GM04503 (cell line): ENCODE measurements at regions not wholly inside any gene's neighbourhood (a gene's known extent, or its start where the extent isn't known, plus 50 kb on each side); places are given as distances from the start of the nearest gene placed in this dataset.
"Not testable (repeated sequence)": the region's sequence is repeated elsewhere in the genome, so short reads cannot be mapped to it uniquely, and the experiment has no call there.

Experiments used
- DNase-seq: peaks from one replicate; pipeline ENCODE4 v3.0.0-alpha.2; 2012; ENCODE audit warnings: low read depth

DNA sequence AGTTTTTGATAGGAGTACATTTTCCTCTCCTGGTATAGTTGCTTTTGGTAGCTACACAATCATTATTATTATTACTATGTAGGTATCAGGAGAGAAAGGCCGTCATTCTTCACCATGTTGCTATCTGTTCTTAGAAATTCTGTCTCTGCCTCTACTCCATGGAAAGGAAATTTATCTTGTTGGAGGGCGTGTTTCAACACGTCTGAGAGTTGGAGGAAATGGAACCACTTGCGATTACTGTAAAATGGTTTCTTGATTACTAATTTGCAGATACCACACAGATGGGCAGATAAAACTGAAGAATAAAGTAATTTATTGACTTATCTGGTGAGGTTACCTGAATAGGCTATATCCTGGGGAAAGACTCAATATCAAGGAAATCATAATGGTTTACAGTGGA lies 488.4 kb downstream of the NR2F2 start:
- no peak for DNase-seq

DNA sequence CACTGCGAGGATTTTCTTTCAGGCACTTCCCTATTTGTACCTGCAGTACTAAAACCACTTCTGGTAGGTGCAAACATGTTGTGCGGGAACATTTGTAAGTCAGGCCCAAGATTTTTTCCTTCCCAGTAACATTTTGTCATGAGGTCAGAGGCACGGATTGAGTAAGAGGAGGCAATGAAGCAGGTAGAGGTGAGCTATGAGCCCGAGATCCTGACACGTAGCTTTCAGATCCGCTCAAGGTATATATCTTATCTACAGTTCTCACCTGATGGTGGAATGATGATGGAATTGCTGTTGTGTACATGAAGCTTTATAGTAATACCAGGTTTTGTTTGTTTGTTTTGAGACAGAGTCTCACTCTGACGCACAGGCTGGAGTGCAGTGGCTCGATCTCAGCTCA lies 497.5 kb downstream of the NR2F2 start:
- no peak for DNase-seq

DNA sequence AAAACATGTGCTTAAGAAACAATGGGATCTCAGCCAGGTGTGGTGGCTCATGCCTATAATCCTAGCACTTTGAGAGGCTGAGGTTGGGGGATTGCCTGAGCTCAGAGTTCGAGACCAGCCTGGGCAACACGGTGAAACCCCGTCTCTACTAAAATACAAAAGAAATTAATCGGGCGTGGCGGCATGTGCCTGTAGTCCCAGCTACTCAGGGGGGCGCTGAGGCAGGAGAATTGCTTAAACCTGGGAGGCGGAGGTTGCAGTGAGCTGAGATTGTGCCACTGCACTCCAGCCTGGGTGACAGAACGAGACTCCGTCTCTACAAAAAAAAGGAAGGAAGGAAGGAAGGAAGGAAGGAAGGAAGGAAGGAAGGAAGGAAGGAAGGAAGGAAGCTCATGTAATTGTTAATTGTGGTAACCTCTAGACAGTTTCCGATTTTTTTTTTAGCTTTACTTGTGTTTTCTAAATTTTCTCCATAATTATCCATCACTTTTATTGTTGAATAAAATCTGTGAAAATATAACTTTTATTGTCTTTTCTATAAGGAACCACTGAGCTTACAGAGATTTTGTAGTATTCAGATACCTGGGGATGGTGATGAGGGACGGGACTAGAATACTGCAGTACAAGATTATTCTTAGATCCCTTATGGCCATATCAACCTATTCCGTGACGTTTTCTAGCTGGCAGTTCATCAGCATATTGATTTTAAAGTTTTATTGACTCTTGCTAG lies 506.9 kb downstream of the NR2F2 start:
- DNase-seq = no peak

DNA sequence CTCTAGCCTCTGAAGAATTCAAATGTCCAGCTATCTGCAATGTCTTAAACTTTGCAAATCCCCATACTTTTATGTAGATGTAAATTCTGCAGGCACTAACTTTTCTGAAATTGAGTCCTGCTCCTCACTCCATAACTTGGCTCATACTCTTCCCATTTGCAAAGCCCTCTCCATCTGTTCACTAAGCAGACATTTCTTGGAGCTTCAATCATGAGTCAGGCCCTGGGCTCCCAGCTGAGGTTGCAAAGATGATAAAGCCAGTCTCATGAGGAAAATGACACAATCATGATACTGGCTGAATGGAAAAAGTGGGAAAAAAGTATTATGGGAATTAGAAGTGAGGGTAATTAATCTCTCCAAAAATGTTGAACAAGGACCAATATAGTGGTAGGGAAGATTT lies 507.6 kb downstream of the NR2F2 start:
- no peak for DNase-seq

DNA sequence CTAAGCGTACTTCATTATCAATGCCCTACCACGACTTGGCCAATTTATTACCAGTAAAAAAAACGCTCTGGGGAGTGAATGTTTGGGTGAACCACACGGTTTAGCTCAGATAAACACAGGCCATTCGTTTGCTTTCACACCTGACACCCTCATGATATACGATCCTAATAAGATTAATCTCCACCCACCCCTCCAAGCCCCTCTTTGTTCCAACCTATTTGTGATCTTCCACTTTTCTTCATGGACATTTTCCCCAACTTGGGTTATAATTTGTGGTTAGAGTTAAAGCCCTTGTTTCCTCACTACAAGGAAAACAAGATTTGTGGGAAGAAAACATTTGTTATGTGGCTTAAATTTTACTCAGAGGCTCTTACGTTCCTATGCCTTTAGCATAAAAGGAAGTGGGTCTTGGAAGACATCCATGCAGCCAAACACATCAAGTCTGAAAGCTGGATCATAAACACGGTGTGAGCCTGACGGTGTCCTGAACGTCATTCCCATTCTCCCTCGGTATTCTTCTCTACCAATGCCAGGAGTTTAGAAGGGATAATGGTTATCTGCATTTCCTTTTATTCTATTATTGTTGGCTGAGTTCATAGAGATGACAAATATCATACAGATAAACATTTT lies 518.9 kb downstream of the NR2F2 start:
- no peak for DNase-seq

DNA sequence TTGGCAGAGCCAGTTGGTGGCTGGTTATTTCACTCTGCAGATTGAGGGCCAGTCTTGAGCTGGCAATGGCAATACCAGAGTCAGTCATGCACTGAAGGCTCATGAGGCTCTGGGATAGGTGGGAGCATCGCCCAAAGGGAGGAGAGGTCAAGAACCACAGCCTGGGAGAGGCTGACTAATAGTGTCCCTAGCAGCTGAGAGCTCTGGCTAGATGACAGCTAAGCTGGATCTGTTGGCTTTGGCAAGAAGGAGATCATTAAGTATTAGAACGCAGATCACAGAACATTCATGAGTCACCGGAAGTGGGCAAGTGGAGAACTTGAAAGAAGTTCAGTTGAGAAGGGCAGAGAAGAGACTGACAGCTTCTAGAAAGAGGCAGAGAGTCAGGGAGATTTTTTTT lies 521.1 kb downstream of the NR2F2 start:
- DNase-seq = no peak

DNA sequence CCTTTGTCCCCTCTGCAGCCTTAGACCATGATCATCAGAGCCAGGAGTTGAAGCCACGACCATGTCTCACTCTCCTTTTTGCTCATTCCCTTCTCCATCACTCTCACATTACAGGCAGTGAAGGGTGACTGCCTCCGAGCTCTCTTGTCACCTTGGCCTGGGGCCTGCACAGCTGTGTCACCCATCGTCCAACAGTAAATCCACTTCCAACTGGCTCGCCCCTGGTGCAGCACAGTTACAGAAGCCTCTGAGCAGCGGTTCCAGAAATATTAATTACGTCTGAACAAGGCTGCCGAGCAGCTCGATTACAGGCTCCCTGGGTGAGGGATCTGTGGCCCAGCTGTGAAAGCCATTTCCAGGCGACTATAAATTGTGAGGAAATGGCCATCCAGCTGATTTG lies 528.2 kb downstream of the NR2F2 start:
- no peak for DNase-seq

DNA sequence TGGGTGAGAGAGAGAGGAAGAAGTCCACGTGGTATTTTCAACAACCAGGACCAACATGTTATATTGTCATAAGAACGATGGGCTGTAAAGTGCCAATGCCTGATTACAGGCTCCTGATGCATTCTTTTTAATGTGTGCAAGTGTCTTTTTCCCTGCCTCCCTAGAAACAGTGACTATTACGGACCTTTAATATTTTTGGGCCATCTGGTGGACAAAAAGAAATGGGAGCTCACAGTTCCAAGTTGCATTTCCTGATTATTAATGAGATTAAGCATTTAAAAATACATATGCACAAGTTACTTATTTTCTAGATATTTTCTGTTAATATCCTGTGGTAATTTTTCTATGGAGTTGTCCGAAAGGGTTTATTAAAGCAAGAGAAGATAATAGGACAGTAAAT lies 530.2 kb downstream of the NR2F2 start:
- DNase-seq = no peak

DNA sequence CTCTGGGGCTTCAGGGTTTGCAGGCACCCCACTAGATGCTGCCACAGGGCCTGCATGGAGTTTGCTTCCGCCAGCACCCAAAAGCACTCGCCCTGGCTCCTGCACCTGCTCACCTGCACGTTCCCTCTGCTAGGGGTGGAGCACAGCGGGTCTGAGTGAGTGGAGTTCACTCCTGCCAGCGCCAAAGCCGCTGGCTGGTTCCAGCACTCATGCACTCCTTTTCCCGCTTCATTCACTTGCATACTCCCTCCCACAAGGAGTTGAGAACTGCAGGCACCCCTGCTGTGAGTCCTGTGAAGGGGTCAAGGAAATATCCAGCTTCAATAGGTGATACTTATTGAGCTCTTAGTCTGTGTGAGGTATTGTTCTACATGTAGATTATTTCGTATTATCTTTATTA lies 537.5 kb downstream of the NR2F2 start:
- DNase-seq = no peak

DNA sequence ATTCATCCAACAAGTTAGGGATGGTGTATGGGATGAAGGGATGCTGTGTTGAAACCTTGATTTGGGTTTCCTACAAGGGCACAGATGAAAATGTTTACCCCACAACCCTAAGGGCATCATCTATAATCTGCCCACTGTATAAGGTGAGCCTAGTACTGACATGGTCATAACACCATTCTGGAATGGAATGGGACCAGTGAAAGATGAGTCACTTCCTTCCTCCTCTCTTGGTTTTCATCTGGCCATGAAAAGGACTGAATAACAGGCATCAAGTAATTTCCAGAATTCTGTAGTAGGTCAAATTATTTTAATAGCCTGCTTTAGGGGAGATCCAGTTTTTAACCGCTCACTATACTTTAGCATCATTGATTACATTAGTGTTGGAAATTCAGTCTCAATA lies 538.6 kb downstream of the NR2F2 start:
- no peak for DNase-seq

DNA sequence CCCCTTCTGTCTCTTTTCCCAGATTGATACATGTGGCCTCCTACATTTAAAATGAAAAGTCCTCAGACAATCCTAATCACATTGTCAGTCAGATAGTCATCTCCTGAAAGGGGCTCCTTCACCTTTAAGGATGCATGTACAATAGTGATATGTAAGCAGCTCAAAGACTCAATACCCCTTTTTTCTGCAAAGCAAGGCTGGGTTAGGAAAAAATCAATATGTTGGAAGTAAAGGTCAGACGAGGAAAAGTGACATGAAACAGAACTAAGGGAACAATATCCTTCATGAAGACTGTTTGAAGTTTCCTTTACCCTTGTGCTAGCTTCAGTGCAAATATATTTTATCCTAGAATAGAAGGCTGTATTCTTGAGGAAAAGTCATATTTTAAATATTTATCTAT lies 539.3 kb downstream of the NR2F2 start:
- no peak for DNase-seq

DNA sequence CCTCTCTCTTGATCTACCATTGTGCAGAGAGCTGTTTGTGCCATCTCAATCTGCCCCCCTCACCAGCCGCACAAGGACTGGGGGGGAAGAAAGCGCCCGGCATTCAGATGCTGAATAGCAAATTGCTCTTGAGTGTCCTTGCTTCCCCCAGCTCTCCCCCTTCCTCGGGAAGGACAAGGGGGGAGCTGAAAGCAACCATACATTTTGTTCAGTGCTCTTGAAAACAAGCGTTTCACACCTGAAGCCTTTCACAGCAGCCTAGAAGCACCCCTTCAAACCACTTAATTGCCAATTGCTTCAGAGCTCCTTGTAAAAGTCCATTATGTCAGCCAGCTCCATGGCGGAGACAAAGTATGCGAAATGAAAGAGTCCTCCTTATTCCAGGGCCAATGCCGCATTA lies 540.1 kb downstream of the NR2F2 start:
- no peak for DNase-seq

DNA sequence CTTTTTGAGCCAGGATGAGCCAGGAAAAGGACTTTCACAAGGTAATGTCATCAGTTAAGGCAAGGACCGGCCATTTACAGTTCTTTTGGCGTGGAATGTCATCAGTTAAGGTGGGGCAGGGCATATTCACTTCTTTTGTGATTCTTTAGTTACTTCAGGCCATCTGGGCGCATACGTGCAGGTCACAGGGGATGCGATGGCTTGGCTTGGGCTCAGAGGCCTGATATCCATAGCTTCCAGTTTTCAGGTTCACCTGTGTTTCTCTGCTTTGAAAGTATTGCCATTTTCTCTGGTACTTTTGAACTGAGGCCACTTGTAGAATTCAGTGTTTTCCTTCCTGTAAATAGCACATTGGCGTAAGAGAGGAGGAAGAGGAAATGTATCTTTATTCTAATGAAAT lies 546.9 kb downstream of the NR2F2 start:
- DNase-seq = not testable (repeated sequence)

DNA sequence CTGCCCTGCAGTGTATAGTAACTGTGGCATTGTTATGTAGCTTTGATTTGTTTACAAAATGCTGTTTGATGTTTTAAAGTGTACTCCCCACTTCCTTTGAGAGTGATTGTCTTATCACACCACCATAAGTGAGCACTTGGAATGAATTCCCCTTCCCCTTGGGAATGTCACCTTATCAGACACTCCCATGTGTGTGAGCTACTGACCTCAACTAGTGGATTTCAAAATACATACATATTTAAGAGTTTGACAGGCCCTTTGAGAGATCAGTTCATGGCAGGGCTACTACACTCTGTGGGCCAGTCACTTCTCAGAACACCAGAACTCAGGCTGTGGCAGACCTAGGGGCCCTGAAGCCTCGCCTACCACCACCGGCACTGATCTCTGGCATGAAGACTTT lies 547.6 kb downstream of the NR2F2 start:
- no peak for DNase-seq

DNA sequence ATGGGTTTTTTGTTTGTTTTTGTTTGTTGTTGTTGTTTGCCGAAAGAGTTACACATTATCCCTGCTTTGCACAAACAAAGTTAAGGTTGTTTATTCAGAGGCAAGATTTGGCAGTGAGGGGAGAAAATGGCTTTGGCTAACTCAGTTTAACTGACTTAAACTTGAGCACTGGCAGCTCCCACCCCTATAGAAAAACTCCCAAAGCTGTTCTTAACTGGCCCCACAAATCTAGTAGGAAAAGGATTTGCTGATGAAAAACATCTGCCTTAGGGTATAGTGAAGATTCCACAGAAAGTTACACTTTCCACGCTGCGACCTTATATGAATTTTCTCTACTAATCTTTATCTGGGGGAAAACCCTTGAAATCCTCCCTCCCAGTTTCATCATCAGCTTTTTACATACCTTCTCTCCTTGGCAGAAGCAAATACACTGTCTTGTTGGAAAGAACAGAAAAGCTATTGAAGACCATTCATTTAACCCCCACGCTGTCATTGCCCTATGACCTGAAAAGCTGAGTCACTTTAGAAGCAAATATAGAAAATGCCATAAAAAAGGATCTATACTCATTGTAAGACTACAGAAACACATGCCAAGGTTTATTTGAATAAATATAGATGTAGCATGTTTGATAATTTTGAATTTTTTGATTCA lies 551.7 kb downstream of the NR2F2 start:
- no peak for DNase-seq

DNA sequence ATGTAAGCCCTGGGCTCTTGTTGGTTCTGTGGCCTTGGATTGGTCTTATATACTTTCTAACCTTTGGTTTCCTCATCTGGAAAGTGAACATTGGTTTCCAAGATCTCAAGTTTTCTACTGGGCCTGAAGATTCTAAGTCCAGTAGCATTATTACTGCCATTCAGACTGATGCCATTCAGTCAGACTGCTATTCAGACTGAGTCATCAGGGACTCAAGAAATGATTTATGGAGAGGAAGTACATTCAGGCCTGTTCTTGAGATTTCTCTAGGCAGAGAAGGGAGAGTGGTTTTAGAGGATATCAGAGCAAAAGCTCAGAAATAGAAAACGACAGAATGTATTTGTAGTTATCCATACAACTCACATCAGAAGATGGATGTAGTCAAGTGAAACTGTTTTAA lies 557.2 kb downstream of the NR2F2 start:
- no peak for DNase-seq

DNA sequence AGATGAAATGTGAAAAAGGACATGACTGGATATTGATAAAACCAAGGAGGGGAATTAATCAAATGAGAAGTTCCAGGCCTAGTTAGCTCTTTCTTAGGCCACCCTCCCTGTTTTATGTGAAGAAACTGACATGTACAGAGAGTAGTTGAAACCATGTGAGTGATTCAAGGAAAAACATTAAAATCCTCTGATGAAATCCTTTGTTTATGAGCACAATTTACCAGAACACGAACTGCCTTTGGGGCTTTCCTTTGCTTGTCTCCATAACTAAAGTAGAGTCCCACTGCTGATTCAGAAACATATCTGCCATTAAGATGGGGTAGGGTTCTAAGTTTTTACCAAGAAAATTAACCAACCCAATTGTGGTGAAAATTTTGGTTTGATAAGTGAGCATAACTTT lies 558.3 kb downstream of the NR2F2 start:
- DNase-seq = no peak

DNA sequence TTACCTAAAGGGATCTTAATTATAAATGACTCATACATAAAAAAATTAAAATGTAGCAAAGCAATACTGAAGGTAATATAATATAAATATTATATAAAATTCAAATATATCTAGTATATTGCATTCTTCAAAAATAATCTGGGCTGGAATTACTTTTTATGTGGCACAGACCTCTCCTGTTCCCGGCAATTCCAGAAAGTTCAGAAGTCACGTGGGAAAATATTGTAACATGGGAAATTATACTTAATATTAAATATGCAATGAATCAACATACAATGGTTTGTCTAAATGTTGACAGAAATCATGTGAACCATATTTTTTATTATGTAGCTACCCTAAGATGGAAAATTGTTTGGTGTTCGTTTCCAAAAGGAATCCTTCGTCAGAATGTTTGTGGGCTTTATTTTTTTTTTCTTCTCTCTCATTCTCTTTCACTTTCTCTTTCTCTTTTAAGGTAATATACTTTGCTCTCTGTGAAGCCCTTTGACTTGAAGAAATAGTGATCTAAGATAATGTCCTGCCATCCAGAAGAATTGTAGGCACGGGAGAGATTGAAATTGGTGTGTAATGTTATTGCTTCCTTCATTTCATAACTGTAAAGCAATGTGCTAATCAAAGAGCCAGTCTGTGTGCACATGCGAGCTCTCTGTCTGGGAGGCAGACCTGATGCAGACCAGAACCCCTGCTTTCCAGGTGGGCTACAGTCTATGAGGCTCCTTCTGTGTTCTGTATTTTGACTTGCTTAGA lies 559.4 kb downstream of the NR2F2 start:
- no peak for DNase-seq

DNA sequence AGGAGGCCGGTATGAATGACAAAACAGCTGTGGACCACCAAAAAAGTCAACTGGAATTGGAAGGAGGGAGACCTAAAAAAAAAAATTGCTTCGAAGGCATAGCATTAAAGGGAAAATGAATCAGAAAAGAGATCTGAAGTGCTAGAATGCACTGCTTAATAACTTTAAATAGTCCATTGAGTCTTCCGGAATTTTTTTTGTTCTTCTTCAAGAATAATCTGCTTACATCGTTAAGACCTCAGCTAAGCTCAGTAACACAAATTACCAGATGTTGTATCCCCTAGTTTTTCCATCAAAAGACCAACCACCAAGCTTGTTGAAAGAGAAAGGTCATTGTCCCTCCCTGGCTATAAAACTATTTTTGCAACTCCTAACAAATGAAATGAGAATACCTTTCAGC lies 560.5 kb downstream of the NR2F2 start:
- DNase-seq = no peak

DNA sequence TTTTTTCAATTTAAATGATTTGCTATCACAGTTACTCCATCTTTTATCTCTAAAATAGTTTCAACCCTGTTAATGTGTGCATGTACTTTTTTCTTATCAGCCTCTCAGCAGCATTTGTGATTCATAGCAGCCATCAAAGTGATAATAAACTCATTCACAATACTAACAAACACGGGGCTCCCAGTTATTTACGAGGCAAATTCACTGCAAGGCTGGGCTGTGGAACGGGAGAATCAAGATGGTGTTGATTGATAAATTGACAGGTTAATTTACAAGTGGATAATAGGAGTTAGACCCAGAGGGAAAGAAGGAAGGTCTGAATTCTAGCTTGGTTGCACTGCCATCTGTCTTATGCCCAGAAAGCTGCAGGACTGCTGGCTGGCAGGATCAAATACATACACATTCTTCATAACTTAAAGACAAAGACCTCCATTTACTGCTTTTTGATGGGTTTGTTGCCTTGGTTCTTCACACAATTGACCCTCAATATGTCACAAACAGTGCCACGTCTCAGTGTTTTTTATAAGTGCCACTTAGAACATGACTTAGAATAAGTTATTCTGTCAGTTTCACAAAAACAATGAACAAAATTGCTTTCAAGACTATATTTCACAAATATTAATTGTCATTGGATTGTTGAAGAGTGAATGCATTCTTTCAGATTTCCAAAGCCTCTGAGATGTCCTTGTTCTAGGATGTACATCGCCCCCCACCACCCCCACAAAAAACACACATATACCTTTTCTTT lies 562.8 kb downstream of the NR2F2 start:
- DNase-seq = no peak

DNA sequence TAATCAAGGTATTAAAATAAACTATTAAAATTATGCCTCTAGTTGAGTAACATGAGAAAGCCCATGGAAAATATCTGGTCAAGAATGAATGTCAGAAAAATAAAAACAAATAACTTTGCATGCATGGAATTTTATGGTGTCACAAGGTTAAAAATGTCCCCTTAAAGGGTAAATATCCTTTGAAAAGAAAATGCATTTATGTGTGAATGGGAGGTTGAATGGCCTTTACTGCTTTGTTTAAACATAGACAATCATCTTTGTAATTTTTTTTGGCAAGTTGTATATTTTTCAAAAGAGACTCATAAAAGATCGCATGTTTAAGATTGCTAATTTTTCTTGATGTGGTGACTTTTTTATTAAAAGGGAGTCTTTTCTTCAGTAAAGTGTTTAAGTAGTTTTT lies 564.2 kb downstream of the NR2F2 start:
- no peak for DNase-seq

DNA sequence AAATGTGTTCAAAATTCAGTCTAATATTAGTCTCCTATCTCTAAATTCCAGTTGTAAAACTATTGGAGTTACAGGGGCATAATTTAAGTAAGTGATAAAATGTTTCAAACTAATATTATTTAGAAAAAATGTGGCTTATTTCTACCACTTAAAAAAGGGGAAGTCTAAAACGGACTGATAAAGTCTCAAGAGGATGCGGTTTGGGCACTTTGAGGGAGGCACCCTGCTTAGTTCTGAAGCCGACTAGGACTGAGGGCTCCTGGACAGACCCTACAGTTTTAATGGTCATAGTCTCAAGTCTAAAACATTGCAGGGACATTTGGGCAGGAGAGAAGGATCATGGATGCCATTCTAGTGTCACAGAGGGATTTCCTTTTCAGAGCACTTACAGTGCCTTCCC lies 566.3 kb downstream of the NR2F2 start:
- no peak for DNase-seq
